Prostate gland (tissue), 2 donors: ENCODE measurements at regions not wholly inside any gene's neighbourhood (a gene's known extent, or its start where the extent isn't known, plus 50 kb on each side); places are given as distances from the start of the nearest gene placed in this dataset.

ENCODE experiments used
- DNase-seq: peaks from one replicate; pipeline ENCODE4 v3.0.0-alpha.2; 2019; ENCODE audit warnings: low spot score
- H3K27ac ChIP-seq, 2 donors: fragments of 200-600 bp; sonication (generic); 2 replicates each; pipeline ENCODE4 v1.5.1; 2017 to 2019
- H3K27me3 ChIP-seq: fragments of 200-600 bp; sonication (generic); replicated peaks from 2 replicates; pipeline ENCODE4 v1.5.1; 2019; ENCODE audit not compliant: insufficient read depth
- H3K36me3 ChIP-seq, 2 donors: fragments of 200-600 bp; sonication (generic); 1 replicate in 1 of 2; 2 replicates in 1 of 2; pipeline versions ENCODE4 v1.5.1 to v1.8.1; 2017 to 2019
- H3K4me1 ChIP-seq: fragments of 200-600 bp; sonication (generic); replicated peaks from 2 replicates; pipeline ENCODE4 v1.5.1; 2019
- H3K4me3 ChIP-seq, 2 donors: fragments of 200-600 bp; sonication (generic); 2 replicates each; pipeline ENCODE4 v1.5.1; 2017 to 2019
- H3K9me3 ChIP-seq: fragments of 200-600 bp; sonication (generic); 2 replicates; pipeline ENCODE4 v1.5.1; 2017
- POLR2A ChIP-seq: fragments of 450-650 bp; IDR thresholded peaks from one replicate; pipeline ENCODE4 v1.6.1; 2016; ENCODE audit warnings: antibody characterized with exemption, mild to moderate bottlenecking
- POLR2AphosphoS5 ChIP-seq: sonication (generic); formaldehyde crosslinking; IDR thresholded peaks from one replicate; pipeline ENCODE4 v1.6.1; 2017; ENCODE audit warnings: antibody characterized with exemption
- WGBS: methylation state at CpG from one replicate; pipeline ENCODE4 v1.1.5; 2018; 5-methylcytosine and 5-hydroxymethylcytosine counted together
- intact Hi-C: fragments of 100-400 bp; cut with DNase I; formaldehyde crosslinking; loops from one replicate; pipeline ENCODE4 v1.14.2; 2022
- TF ChIP-seq, protein P1 (sequence below), 4 experiments: fragments of 200-600 bp in 2 of 4; fragments of 450-650 bp in 2 of 4; sonication (generic) in 2 of 4; IDR thresholded peaks; 1 replicate in 3 of 4; 2 replicates in 1 of 4; pipeline ENCODE4 v1.5.1; 2016 to 2019; ENCODE audit warnings: antibody characterized with exemption in 4 of 4, mild to moderate bottlenecking in 2 of 4, moderate library complexity in 2 of 4

DNA sequence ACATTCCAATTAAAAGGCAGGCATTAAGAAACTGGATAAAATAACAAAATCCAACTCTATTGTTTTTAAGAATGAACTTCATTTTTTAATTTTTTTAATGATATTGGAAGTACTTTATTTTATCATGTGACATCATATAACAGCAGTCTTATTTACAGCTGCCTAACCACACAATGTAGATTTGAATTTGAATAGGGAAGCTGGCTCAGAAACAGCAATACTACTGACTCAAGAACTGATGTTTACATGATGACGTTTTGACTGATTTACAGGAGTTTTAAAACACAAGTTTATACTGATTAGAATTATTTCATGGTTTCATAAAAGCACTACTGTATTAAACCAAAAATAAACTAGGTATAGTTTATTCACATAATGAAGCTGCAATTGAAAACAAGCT lies 348.7 kb upstream of the NR5A2 start:
- 14% methylated on average over 1 of the region's 1 CpG for WGBS
- Histone ChIP-seq H3K4me1 (no peaks in the 10 kb centered on the region), H3K27ac (no peak overlapping the region), H3K4me3 (no peak overlapping the region), H3K9me3 (no peaks in the 10 kb centered on the region), H3K36me3 (no peaks in the 10 kb centered on the region), H3K27me3 (no peaks in the 10 kb centered on the region)
- no peak for DNase-seq
- TF ChIP-seq POLR2AphosphoS5 (no peak), POLR2A (no peak)
- TF ChIP-seq, protein P1, sequence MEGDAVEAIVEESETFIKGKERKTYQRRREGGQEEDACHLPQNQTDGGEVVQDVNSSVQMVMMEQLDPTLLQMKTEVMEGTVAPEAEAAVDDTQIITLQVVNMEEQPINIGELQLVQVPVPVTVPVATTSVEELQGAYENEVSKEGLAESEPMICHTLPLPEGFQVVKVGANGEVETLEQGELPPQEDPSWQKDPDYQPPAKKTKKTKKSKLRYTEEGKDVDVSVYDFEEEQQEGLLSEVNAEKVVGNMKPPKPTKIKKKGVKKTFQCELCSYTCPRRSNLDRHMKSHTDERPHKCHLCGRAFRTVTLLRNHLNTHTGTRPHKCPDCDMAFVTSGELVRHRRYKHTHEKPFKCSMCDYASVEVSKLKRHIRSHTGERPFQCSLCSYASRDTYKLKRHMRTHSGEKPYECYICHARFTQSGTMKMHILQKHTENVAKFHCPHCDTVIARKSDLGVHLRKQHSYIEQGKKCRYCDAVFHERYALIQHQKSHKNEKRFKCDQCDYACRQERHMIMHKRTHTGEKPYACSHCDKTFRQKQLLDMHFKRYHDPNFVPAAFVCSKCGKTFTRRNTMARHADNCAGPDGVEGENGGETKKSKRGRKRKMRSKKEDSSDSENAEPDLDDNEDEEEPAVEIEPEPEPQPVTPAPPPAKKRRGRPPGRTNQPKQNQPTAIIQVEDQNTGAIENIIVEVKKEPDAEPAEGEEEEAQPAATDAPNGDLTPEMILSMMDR (IDR thresholded peaks at IDR 0.05) = no peak
- intact Hi-C loops = no loop called here

DNA sequence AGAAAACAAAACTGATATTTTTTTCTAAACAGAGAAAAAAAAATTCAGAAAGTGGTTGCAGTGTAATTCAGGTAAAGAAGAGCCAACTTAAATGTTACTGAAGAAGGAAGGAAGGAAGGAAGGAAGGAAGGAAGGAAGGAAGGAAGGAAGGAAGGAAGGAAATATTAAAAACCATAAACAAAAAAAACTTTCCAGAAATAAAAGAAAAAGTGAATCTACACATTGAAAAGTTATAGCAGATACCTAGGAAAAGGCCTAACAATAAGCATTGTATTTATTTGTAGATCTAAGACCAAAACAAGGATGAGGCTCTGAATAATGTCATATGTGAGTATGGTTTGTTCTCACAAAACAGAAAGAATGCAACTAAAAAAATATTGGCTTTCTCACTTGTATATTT lies 345.4 kb upstream of the NR5A2 start:
- no peaks in the 10 kb centered on the region for H3K9me3 ChIP-seq
- intact Hi-C loops = loop anchor here (10.0 kb wide), 1 partner anchor 803 kb away; no protein-coding TSS in a partner anchor
- TF ChIP-seq, protein P1 (IDR thresholded peaks at IDR 0.05) = no peak
- TF ChIP-seq POLR2A (no peak), POLR2AphosphoS5 (no peak)

DNA sequence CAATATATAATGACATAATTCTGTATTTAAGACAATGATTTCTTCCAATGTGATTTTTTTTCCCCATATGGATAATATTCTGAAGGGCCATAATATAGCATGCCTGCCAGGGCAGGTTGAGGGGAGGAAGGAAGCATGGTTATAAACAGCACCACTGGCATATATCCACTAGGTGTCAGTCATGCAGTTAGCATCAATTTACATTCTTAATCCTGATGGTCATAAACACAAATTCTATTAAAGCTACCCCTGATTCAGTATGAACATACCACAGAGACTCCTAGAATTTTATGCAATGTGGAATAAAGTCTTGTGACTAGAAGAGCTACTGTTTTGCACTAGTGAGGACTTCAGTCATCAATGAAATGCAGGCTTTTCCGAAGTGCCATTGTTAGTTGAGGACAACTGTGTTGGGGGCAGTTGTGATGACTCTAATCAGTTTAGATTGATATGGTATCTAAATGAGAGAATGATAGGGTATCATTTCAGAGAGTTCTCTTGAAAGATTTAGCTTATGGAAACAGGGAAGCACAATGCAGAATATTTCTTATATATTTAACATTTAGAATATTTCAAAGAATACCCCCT lies 342.7 kb upstream of the NR5A2 start:
- H3K9me3 ChIP-seq = no peaks in the 10 kb centered on the region
- intact Hi-C loops = loop anchor here (10.0 kb wide), 1 partner anchor 800 kb away; no protein-coding TSS in a partner anchor
- H3K27ac ChIP-seq = no peak overlapping the region
- no peaks in the 10 kb centered on the region for H3K27me3 ChIP-seq
- no peaks in the 10 kb centered on the region for H3K36me3 ChIP-seq
- no peaks in the 10 kb centered on the region for H3K4me1 ChIP-seq
- TF ChIP-seq, protein P1 (IDR thresholded peaks at IDR 0.05) = peak; percentile 9 to 63 (median 56)
- TF ChIP-seq POLR2A = no peak
- no peak for TF ChIP-seq POLR2AphosphoS5
- no peak overlapping the region for H3K4me3 ChIP-seq
- DNase-seq = peak; percentile 12
- WGBS = 92% methylated on average over 1 of the region's 1 CpG

More for the DNA sequence above, 345.4 kb upstream of the NR5A2 start:
- H3K27ac ChIP-seq = no peak overlapping the region
- H3K27me3 ChIP-seq = no peaks in the 10 kb centered on the region
- H3K4me1 ChIP-seq = no peaks in the 10 kb centered on the region
- no peak overlapping the region for H3K4me3 ChIP-seq
- H3K36me3 ChIP-seq = no peaks in the 10 kb centered on the region
- no peak for DNase-seq

DNA sequence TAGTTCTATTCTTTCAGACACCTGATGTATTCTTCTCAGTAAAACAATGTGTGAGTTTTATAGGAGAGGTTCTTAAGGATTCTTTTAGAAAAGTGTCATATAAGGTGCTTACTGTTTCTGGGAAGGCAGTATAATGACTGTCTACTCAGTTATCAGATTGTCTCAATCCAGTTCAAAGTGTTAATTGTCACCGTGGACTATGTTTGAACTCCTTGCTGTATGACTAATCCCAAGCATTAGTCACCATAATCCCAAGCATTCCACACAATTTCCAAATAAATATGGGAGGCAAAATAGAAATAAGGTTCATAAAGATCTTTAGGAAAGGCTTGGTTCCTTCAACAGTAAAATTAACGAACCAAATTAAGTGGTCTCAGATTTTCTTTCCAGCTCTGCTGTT lies 342.1 kb upstream of the NR5A2 start:
- no peaks in the 10 kb centered on the region for H3K36me3 ChIP-seq
- 54% methylated on average over 2 of the region's 2 CpGs for WGBS
- no peak for DNase-seq
- no peak overlapping the region for H3K4me3 ChIP-seq
- no peak overlapping the region for H3K27ac ChIP-seq
- intact Hi-C loops = loop anchor here (10.0 kb wide), 1 partner anchor 799 kb away; no protein-coding TSS in a partner anchor
- TF ChIP-seq POLR2AphosphoS5 (no peak), POLR2A (no peak)
- TF ChIP-seq, protein P1 (IDR thresholded peaks at IDR 0.05) = no peak
- H3K27me3 ChIP-seq = no peaks in the 10 kb centered on the region
- no peaks in the 10 kb centered on the region for H3K9me3 ChIP-seq
- no peaks in the 10 kb centered on the region for H3K4me1 ChIP-seq

DNA sequence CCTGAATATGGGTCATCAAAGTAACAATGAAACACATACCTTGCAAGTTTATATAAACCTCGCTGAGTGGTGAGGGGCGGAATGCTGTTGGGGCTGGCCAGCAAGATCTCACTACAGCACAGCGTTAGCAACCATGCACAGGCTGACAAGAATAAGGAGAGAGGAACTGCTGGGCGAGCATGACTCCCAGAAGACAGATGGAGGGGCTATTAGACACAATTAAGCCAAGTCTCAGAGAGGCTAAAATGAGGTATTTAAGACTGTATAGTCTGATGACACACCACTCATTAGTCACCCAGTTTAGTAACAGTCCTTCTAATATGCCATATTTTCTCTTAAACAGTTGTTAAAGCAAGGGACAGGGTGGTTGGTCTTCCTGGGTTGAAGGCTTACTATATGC lies 340.2 kb upstream of the NR5A2 start:
- Histone ChIP-seq H3K9me3 (no peaks in the 10 kb centered on the region), H3K4me3 (no peak overlapping the region), H3K27ac (no peak overlapping the region), H3K36me3 (no peaks in the 10 kb centered on the region), H3K27me3 (no peaks in the 10 kb centered on the region), H3K4me1 (no peaks in the 10 kb centered on the region)
- TF ChIP-seq, protein P1 (IDR thresholded peaks at IDR 0.05) = no peak
- TF ChIP-seq POLR2A = no peak
- TF ChIP-seq POLR2AphosphoS5 = no peak
- intact Hi-C loops = loop anchor here (10.0 kb wide), 1 partner anchor 797 kb away; no protein-coding TSS in a partner anchor
- DNase-seq = no peak
- WGBS = 47% methylated on average over 4 of the region's 4 CpGs
